Breast epithelium (tissue), 4 donors: ENCODE measurements at regions not wholly inside any gene's neighbourhood (a gene's known extent, or its start where the extent isn't known, plus 50 kb on each side); places are given as distances from the start of the nearest gene placed in this dataset.
"Not testable (repeated sequence)": the region's sequence is repeated elsewhere in the genome, so short reads cannot be mapped to it uniquely, and the experiment has no call there.

Source experiments
- DNase-seq, 2 donors: peaks; one replicate each; pipeline ENCODE4 v3.0.0-alpha.2; 2019; ENCODE audit warnings: low spot score in 2 of 2
- H3K27ac ChIP-seq, 2 donors: fragments of 200-600 bp; sonication (generic) in 1 of 2; one replicate each; pipeline ENCODE4 v1.5.1; 2016 to 2019; ENCODE audit warnings: mild to moderate bottlenecking in 1 of 2
- H3K27me3 ChIP-seq, 2 donors: fragments of 200-600 bp; sonication (generic) in 1 of 2; one replicate each; pipeline versions ENCODE4 v1.5.1 to v1.6.0; 2017 to 2019; ENCODE audit warnings: control low read depth in 1 of 2, mild to moderate bottlenecking in 1 of 2
- H3K36me3 ChIP-seq: fragments of 200-600 bp; one replicate; pipeline ENCODE4 v1.5.1; 2019
- H3K4me1 ChIP-seq, 2 donors: fragments of 200-600 bp; sonication (generic); one replicate each; pipeline ENCODE4 v1.5.1; 2016 to 2019; ENCODE audit warnings: control low read depth in 1 of 2
- H3K4me3 ChIP-seq, 3 donors: fragments of 200-600 bp; sonication (generic); 1 replicate in 2 of 3; 2 replicates in 1 of 3; pipeline ENCODE4 v1.5.1; 2016 to 2019; ENCODE audit warnings: mild to moderate bottlenecking in 3 of 3, moderate library complexity in 2 of 3
- H3K9me3 ChIP-seq, 2 donors: fragments of 200-600 bp; sonication (generic) in 1 of 2; one replicate each; pipeline ENCODE4 v1.5.1; 2016 to 2019; ENCODE audit warnings: control low read depth in 1 of 2
- POLR2A ChIP-seq: fragments of 450-650 bp; IDR thresholded peaks from one replicate; pipeline ENCODE4 v1.6.1; 2016; ENCODE audit warnings: antibody characterized with exemption, mild to moderate bottlenecking, moderate library complexity
- POLR2AphosphoS5 ChIP-seq, 3 donors: sonication (generic); formaldehyde crosslinking; IDR thresholded peaks; one replicate each; pipeline ENCODE4 v1.6.1; 2017; ENCODE audit warnings: antibody characterized with exemption in 3 of 3
- intact Hi-C: fragments of 100-400 bp; cut with DNase I; formaldehyde crosslinking; loops from one replicate; pipeline ENCODE4 v1.15.1; 2023; ENCODE audit warnings: low total_unique reads
- TF ChIP-seq, protein P1 (sequence below), 3 donors: fragments of 450-650 bp; IDR thresholded peaks; one replicate each; pipeline ENCODE4 v1.5.1; 2016 to 2017; ENCODE audit warnings: antibody characterized with exemption in 3 of 3, mild to moderate bottlenecking in 3 of 3, moderate library complexity in 3 of 3

GRCh38 chr6:125636671-125637070, 112.8 kb upstream of the HEY2 start:
- no peaks in the 10 kb centered on the region for H3K4me1 ChIP-seq

DNA sequence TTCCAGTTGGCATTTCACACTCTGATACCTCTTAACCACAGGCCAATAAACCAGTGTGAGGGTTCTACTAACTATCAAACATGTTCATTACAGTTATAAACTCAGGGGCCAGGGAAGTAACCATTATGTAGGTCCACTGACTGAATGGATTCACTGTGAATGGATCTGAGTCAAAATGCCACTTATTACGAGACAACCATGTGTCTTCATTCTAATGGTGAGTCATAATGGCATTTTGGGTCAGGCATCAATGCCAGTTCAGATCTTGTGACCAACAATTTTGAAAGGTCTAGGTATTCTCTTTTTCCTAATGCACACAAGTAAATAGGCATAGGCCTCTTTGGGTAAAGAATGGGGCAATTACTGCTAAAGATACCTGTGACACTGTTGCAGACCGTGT, 112.2 kb upstream of the HEY2 start:
- no peaks in the 10 kb centered on the region for H3K4me1 ChIP-seq
- intact Hi-C loops, result no loop called here
- H3K9me3 ChIP-seq, result no peaks in the 10 kb centered on the region
- no peaks in the 10 kb centered on the region for H3K36me3 ChIP-seq
- TF ChIP-seq POLR2AphosphoS5 (IDR thresholded peaks at IDR 0.05), result no peak
- no peak for TF ChIP-seq POLR2A
- TF ChIP-seq, protein P1, sequence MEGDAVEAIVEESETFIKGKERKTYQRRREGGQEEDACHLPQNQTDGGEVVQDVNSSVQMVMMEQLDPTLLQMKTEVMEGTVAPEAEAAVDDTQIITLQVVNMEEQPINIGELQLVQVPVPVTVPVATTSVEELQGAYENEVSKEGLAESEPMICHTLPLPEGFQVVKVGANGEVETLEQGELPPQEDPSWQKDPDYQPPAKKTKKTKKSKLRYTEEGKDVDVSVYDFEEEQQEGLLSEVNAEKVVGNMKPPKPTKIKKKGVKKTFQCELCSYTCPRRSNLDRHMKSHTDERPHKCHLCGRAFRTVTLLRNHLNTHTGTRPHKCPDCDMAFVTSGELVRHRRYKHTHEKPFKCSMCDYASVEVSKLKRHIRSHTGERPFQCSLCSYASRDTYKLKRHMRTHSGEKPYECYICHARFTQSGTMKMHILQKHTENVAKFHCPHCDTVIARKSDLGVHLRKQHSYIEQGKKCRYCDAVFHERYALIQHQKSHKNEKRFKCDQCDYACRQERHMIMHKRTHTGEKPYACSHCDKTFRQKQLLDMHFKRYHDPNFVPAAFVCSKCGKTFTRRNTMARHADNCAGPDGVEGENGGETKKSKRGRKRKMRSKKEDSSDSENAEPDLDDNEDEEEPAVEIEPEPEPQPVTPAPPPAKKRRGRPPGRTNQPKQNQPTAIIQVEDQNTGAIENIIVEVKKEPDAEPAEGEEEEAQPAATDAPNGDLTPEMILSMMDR (IDR thresholded peaks at IDR 0.05), result no peak
- no peak for DNase-seq
- no peaks in the 10 kb centered on the region for H3K27me3 ChIP-seq
- no peak overlapping the region for H3K4me3 ChIP-seq
- H3K27ac ChIP-seq, result no peak overlapping the region

More at GRCh38 chr6:125636671-125637070, 112.8 kb upstream of the HEY2 start:
- Histone ChIP-seq H3K36me3 (no peaks in the 10 kb centered on the region), H3K4me3 (no peak overlapping the region), H3K27ac (no peak overlapping the region), H3K9me3 (no peaks in the 10 kb centered on the region), H3K27me3 (no peaks in the 10 kb centered on the region)
- intact Hi-C loops, result no loop called here
- no peak for DNase-seq
- TF ChIP-seq POLR2A, result no peak
- TF ChIP-seq POLR2AphosphoS5 (IDR thresholded peaks at IDR 0.05), result no peak
- TF ChIP-seq, protein P1 (IDR thresholded peaks at IDR 0.05), result no peak

GRCh38 chr6:125639466-125640020, 109.9 kb upstream of the HEY2 start:
- Histone ChIP-seq H3K27ac (no peak overlapping the region), H3K4me3 (no peak overlapping the region), H3K4me1 (no peaks in the 10 kb centered on the region), H3K27me3 (no peaks in the 10 kb centered on the region), H3K9me3 (no peaks in the 10 kb centered on the region), H3K36me3 (no peaks in the 10 kb centered on the region)
- TF ChIP-seq POLR2A, result no peak
- TF ChIP-seq POLR2AphosphoS5 (IDR thresholded peaks at IDR 0.05), result no peak
- TF ChIP-seq, protein P1 (IDR thresholded peaks at IDR 0.05), result no peak
- DNase-seq, result no peak
- intact Hi-C loops, result no loop called here

GRCh38 chr6:125640441-125641150, 108.8 kb upstream of the HEY2 start:
- no peak for TF ChIP-seq POLR2A
- TF ChIP-seq, protein P1 (IDR thresholded peaks at IDR 0.05), result no peak
- TF ChIP-seq POLR2AphosphoS5 (IDR thresholded peaks at IDR 0.05), result no peak
- no peaks in the 10 kb centered on the region for H3K27me3 ChIP-seq

DNA sequence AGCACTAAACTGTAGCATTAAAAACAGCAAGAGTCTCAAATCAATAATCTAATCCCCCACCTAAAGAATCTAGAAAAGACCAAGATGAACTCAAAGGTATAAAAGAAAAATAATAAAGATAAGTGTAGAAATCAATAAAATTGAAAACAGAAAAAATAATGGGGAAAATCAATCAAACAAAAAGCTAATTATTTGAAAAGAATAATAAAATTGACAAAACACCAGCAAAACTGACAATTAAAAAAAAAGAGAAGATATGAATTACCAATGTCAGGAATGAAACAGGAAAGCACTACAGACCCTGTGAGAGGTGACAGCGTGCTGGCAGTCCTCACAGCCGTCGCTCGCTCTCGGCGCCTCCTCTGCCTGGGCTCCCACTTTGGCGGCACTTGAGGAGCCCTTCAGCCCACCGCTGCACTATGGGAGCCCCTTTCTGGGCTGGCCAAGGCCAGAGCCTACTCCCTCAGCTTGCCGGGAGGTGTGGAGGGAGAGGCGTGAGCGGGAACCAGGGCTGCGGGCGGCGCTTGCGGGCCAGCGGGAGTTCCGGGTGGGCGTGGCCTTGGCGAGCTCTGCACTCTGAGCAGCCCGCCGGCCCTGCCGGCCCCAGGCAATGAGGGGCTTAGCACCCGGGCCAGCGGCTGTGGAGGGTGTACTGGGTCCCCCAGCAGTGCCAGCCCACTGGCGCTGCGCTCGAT, 105.3 kb upstream of the HEY2 start:
- H3K27ac ChIP-seq, DNase-seq, intact Hi-C loops, H3K4me1 ChIP-seq, H3K27me3 ChIP-seq, H3K4me3 ChIP-seq, H3K9me3 ChIP-seq, H3K36me3 ChIP-seq: not testable (repeated sequence)

More at GRCh38 chr6:125640441-125641150, 108.8 kb upstream of the HEY2 start:
- Histone ChIP-seq H3K27ac (no peak overlapping the region), H3K36me3 (no peaks in the 10 kb centered on the region), H3K9me3 (no peaks in the 10 kb centered on the region), H3K4me3 (no peak overlapping the region), H3K4me1 (no peaks in the 10 kb centered on the region)
- intact Hi-C loops, result no loop called here
- DNase-seq, result no peak
